Keratinocyte (primary cell): ENCODE measurements at regions not wholly inside any gene's neighbourhood (a gene's known extent, or its start where the extent isn't known, plus 50 kb on each side); places are given as distances from the start of the nearest gene placed in this dataset.

Experiments
- EZH2 ChIP-seq: IDR thresholded peaks from one replicate; pipeline ENCODE4 v1.6.1; 2012; ENCODE audit warnings: inconsistent platforms, mild to moderate bottlenecking, low read length, moderate library complexity
- TF ChIP-seq, protein P1 (sequence below), 3 experiments: IDR thresholded peaks in 1 of 3; conservative IDR thresholded peaks in 1 of 3; optimal IDR thresholded peaks in 1 of 3; 2 replicates in 2 of 3; 3 replicates in 1 of 3; pipeline versions ENCODE3 to v1.5.1; 2011; ENCODE audit warnings: low read length in 3 of 3, mild to moderate bottlenecking in 3 of 3, moderate library complexity in 2 of 3, control low read depth in 1 of 3, inconsistent platforms in 1 of 3; ENCODE audit not compliant: insufficient read depth in 2 of 3; ENCODE audit errors: extremely low read depth in 1 of 3

DNA sequence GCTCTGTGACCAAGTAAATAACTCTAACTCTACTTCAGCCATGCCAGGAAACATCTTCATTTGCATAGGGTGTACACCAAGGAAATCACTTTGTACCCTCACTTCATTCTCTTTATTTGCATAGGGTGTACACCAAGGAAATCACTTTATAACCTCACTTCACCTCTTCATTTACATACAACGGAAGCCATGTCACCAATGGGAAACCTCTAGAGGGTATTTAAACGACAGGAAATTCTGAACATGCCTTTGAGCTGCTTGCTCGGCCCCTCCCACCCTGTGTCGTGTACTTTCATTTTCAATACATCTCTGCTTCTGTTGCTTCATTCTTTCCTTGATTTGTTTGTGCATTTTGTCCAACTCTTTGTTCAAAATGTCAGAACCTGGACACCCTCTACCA, 848.1 kb upstream of the FRG1 start:
- TF ChIP-seq, protein P1, sequence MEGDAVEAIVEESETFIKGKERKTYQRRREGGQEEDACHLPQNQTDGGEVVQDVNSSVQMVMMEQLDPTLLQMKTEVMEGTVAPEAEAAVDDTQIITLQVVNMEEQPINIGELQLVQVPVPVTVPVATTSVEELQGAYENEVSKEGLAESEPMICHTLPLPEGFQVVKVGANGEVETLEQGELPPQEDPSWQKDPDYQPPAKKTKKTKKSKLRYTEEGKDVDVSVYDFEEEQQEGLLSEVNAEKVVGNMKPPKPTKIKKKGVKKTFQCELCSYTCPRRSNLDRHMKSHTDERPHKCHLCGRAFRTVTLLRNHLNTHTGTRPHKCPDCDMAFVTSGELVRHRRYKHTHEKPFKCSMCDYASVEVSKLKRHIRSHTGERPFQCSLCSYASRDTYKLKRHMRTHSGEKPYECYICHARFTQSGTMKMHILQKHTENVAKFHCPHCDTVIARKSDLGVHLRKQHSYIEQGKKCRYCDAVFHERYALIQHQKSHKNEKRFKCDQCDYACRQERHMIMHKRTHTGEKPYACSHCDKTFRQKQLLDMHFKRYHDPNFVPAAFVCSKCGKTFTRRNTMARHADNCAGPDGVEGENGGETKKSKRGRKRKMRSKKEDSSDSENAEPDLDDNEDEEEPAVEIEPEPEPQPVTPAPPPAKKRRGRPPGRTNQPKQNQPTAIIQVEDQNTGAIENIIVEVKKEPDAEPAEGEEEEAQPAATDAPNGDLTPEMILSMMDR (optimal IDR thresholded peaks at IDR 0.05 in 1 of 3, IDR thresholded peaks at IDR 0.05 in 1 of 3, conservative IDR thresholded peaks at IDR 0.05 in 1 of 3; ENCODE audit: extremely low read depth in 1 of 3, insufficient read depth in 2 of 3, low read length in 3 of 3) = no peak
- no peak for TF ChIP-seq EZH2
